Skin epidermis (tissue), 12 donors: ENCODE measurements at regions not wholly inside any gene's neighbourhood (a gene's known extent, or its start where the extent isn't known, plus 50 kb on each side); places are given as distances from the start of the nearest gene placed in this dataset.

Source experiments
- H3K27ac ChIP-seq, 21 experiments: fragments of 200-600 bp; sonication (generic) in 11 of 21; one replicate each; pipeline ENCODE4 v1.5.0; 2020; ENCODE audit warnings: mild to moderate bottlenecking in 3 of 21, inconsistent platforms in 2 of 21, moderate library complexity in 2 of 21
- H3K4me3 ChIP-seq, 7 experiments: fragments of 200-600 bp; sonication (generic) in 2 of 7; one replicate each; pipeline ENCODE4 v1.5.0; 2020; ENCODE audit warnings: inconsistent platforms in 2 of 7, mild to moderate bottlenecking in 2 of 7, moderate library complexity in 1 of 7

GRCh38 chr15:31151301-31152233 lies 50.0 kb upstream of the TRPM1 start:
- Histone ChIP-seq H3K4me3 (no peak overlapping the region), H3K27ac (no peak overlapping the region)

DNA sequence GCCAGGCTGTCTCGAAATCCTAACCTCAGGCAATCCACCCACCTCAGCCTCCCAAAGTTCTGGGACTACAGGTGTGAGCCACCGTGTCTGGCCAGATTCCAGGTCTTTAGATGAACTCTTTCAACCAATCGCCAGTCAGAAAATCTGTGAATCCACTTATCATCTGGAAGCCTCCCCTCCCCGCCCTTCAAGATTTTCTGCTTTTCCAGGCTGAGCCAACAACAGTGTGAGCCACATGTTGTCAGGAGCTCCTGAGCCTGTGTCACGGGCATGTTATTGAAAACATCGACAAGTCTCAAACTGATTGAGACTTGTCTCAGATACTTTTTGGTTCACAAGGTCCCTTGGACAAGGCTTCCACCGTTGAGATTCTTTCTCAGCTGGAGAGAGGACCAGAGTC lies 52.0 kb upstream of the TRPM1 start:
- H3K27ac ChIP-seq = no peak overlapping the region
- no peak overlapping the region for H3K4me3 ChIP-seq

- Histone ChIP-seq H3K4me3 (no peak overlapping the region), H3K27ac (no peak overlapping the region)
Observed at GRCh38 chr15:31155151-31155550, 53.6 kb upstream of the TRPM1 start.

DNA sequence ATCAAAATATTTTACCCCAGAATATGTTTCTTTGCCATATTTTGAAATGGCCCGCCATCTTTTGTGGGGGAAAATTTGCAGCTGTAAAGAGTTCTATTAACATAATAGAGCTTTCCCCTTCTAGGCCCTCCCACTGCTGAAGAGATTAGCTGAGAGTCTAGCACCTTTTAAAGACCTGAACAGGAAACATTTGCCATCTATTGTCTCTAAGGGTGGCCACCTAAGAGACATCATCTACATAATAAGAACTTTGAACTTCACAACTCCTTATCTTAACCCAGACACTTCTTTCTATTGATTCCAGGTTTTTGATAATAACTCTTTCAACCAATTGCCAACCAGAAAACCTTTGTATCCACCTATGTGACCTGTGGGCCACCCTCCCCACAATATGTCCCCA lies 54.7 kb upstream of the TRPM1 start:
- Histone ChIP-seq H3K27ac (no peak overlapping the region), H3K4me3 (no peak overlapping the region)

GRCh38 chr15:31156808-31157207 lies 55.3 kb upstream of the TRPM1 start:
- Histone ChIP-seq H3K4me3 (no peak overlapping the region), H3K27ac (no peak overlapping the region)

- H3K27ac ChIP-seq = no peak overlapping the region
Observed at GRCh38 chr15:31157644-31158069, 56.1 kb upstream of the TRPM1 start.

DNA sequence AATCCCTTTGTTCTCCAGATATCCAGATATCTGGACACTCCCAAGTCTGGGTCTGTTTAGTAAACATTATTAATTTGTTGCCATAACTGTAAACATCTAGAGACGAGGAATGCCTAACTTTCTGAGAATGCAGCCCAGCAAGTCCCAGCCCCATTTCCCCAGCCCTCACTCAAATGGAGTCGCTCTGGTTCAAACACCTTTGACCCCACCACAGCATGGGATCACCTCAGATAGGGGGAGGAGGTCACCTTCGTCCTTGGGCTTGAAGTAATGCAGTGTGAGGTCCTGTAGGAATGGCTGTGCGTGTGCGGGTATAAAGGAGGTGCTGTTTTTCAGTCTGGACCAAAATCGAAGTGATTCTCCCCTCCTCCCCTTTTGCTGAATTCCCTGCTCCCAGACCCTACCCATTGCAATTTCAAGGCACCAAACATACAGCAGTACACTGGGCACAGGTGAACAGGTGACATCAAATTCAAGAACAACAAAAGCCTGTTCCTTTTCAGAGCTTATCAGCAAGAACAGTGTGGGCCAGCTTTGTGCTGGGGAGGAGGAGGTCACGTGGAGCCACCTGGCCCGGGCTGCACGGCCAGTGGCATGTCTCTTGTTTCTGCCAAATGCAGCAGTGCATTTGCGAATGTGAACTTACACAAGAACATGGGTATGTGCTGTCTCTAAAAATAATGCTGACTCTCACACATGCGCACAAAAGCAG lies 57.5 kb upstream of the TRPM1 start:
- Histone ChIP-seq H3K27ac (peak overlapping the region in 1 of 21 experiments; percentile 14), H3K4me3 (no peak overlapping the region)

More at GRCh38 chr15:31157644-31158069, 56.1 kb upstream of the TRPM1 start:
- no peak overlapping the region for H3K4me3 ChIP-seq

GRCh38 chr15:31159837-31160236 lies 58.3 kb upstream of the TRPM1 start:
- Histone ChIP-seq H3K4me3 (no peak overlapping the region), H3K27ac (no peak overlapping the region)

DNA sequence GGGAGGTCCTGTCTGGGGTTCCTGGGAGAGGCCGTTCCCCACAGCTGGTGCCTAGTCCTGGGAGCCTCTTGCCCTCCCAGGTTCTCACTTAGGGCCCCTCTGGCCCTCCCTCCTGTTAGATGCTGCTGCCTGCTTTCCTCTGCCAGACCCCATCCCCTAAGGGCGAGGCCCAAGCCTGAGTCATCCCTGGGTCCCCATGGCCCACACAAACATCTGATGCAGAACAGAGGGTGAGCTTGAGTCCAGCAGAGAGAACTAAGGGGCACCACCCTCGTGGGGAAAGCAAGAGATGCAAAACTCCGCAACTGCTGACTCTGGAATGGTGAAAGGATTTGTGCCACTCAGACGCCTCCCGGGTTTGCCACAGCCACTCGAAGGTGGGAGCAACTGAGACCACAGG lies 58.8 kb upstream of the TRPM1 start:
- Histone ChIP-seq H3K4me3 (no peak overlapping the region), H3K27ac (no peak overlapping the region)

- H3K4me3 ChIP-seq = no peak overlapping the region
- no peak overlapping the region for H3K27ac ChIP-seq
Observed at GRCh38 chr15:31160740-31161495, 59.4 kb upstream of the TRPM1 start.

GRCh38 chr15:31161951-31162350 lies 60.4 kb upstream of the TRPM1 start:
- no peak overlapping the region for H3K27ac ChIP-seq

GRCh38 chr15:31162721-31163510 lies 61.4 kb upstream of the TRPM1 start:
- no peak overlapping the region for H3K4me3 ChIP-seq
- H3K27ac ChIP-seq = no peak overlapping the region

More at GRCh38 chr15:31161951-31162350, 60.4 kb upstream of the TRPM1 start:
- no peak overlapping the region for H3K4me3 ChIP-seq

GRCh38 chr15:31163769-31164572 lies 62.4 kb upstream of the TRPM1 start:
- H3K27ac ChIP-seq = no peak overlapping the region
- H3K4me3 ChIP-seq = no peak overlapping the region

- Histone ChIP-seq H3K4me3 (no peak overlapping the region), H3K27ac (no peak overlapping the region)
Observed at GRCh38 chr15:31164573-31164912, 63.0 kb upstream of the TRPM1 start.

DNA sequence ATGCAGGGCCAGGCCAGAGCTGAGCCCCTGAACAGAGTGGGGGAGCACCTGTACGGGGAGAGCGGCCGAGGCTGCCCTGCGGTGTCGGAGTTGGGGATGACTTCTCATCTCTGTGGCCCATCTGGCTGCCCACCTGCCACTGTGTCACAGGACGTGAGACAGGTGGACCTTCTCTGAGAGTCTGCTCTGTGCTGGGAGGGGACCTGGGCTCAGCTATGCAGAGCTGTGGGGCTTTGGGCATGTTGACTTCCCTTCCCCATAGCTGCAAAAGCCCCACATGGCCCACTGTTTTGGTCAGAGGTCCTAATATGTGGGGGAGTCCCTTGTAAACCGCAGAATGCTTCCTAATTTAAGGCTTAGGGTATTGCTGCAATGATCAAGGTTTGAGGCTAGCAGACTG lies 68.0 kb upstream of the TRPM1 start:
- no peak overlapping the region for H3K4me3 ChIP-seq
- no peak overlapping the region for H3K27ac ChIP-seq

DNA sequence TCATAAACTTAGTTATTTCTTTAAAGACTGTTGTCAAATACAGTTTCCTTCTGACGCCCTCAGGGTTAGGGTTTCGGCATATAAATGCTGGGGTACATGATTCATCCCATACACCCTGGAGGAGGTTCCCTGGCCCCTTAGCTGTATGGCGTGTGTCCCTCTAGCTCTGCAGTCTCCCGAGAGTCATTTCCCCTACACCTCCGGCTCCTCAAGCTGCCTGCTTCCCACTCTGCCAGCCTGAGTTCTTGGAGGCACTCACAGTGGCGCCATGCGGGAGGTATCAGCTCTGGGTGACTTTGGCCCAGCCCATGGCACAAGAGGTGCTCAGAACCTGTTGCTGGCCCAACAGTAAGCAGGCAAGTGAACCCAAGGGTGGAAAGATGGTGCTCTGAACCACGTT lies 70.2 kb upstream of the TRPM1 start:
- Histone ChIP-seq H3K4me3 (no peak overlapping the region), H3K27ac (no peak overlapping the region)

- Histone ChIP-seq H3K4me3 (no peak overlapping the region), H3K27ac (no peak overlapping the region)
Observed at GRCh38 chr15:31172606-31173005, 71.1 kb upstream of the TRPM1 start.

GRCh38 chr15:31173790-31174450 lies 72.4 kb upstream of the TRPM1 start:
- H3K4me3 ChIP-seq = no peak overlapping the region
- H3K27ac ChIP-seq = no peak overlapping the region
